Parathyroid adenoma (tissue), 2 donors: ENCODE measurements at regions not wholly inside any gene's neighbourhood (a gene's known extent, or its start where the extent isn't known, plus 50 kb on each side); places are given as distances from the start of the nearest gene placed in this dataset.

ENCODE experiments used
- H2AFZ ChIP-seq: fragments of 300-600 bp; sonication (generic); one replicate; pipeline ENCODE4 v1.7.0; 2017; ENCODE audit warnings: antibody characterized with exemption, mild to moderate bottlenecking
- H3K27ac ChIP-seq: fragments of 300-600 bp; sonication (generic); one replicate; pipeline ENCODE4 v1.7.0; 2017
- H3K27me3 ChIP-seq: fragments of 300-600 bp; sonication (generic); one replicate; pipeline ENCODE4 v1.7.0; 2017; ENCODE audit warnings: low read length; ENCODE audit not compliant: control insufficient read depth, insufficient read depth
- H3K36me3 ChIP-seq: fragments of 300-600 bp; sonication (generic); one replicate; pipeline ENCODE4 v1.7.0; 2017; ENCODE audit warnings: low read length; ENCODE audit not compliant: control insufficient read depth, insufficient read depth
- H3K4me1 ChIP-seq: fragments of 300-600 bp; sonication (generic); one replicate; pipeline ENCODE4 v1.7.0; 2017; ENCODE audit warnings: control low read depth
- H3K4me2 ChIP-seq: fragments of 300-600 bp; sonication (generic); one replicate; pipeline ENCODE4 v1.7.0; 2017; ENCODE audit warnings: low read length
- H3K4me3 ChIP-seq: fragments of 300-600 bp; sonication (generic); one replicate; pipeline ENCODE4 v1.7.0; 2017; ENCODE audit warnings: low read depth, low read length
- H3K79me2 ChIP-seq: fragments of 300-600 bp; sonication (generic); one replicate; pipeline ENCODE4 v1.7.0; 2017; ENCODE audit warnings: control low read depth
- H3K9ac ChIP-seq: fragments of 300-600 bp; sonication (generic); one replicate; pipeline ENCODE4 v1.7.0; 2017; ENCODE audit warnings: mild to moderate bottlenecking
- H3K9me3 ChIP-seq: fragments of 300-600 bp; sonication (generic); one replicate; pipeline ENCODE4 v1.7.0; 2017; ENCODE audit warnings: low read length; ENCODE audit not compliant: control insufficient read depth
- TF ChIP-seq, protein P1 (sequence below): fragments of 300-600 bp; sonication (generic); IDR thresholded peaks from one replicate; pipeline ENCODE4 v1.7.0; 2017; ENCODE audit warnings: antibody characterized with exemption, mild to moderate bottlenecking
- donor health status: primary hyperparathyroidism.

DNA sequence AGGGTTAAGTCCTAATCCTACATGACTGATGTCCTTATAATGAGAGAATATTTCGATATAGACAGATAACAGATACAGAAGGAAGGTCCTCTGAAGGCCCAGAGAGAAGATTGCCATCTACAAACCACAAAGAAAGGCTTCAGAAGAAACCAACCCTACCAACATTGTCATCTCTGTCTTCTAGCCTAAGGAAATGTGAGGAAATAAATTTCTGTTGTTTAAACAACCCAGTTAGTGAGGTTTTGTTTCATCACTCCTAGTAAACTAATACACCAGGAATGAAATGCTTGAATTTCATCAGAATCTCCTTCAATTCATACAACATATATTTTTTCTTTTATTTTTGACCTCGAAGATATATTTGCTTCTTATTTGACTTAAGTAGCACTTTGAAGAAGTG is 1527.8 kb downstream of the STIM2 start:
- Histone ChIP-seq H3K27ac (no peak overlapping the region), H3K9ac (no peak overlapping the region), H3K79me2 (no peaks in the 10 kb centered on the region), H3K9me3 (no peaks in the 10 kb centered on the region), H3K4me2 (no peak overlapping the region), H3K4me1 (no peaks in the 10 kb centered on the region), H3K27me3 (no peaks in the 10 kb centered on the region), H2AFZ (no peak overlapping the region), H3K36me3 (no peaks in the 10 kb centered on the region), H3K4me3 (no peak overlapping the region)
- TF ChIP-seq, protein P1, sequence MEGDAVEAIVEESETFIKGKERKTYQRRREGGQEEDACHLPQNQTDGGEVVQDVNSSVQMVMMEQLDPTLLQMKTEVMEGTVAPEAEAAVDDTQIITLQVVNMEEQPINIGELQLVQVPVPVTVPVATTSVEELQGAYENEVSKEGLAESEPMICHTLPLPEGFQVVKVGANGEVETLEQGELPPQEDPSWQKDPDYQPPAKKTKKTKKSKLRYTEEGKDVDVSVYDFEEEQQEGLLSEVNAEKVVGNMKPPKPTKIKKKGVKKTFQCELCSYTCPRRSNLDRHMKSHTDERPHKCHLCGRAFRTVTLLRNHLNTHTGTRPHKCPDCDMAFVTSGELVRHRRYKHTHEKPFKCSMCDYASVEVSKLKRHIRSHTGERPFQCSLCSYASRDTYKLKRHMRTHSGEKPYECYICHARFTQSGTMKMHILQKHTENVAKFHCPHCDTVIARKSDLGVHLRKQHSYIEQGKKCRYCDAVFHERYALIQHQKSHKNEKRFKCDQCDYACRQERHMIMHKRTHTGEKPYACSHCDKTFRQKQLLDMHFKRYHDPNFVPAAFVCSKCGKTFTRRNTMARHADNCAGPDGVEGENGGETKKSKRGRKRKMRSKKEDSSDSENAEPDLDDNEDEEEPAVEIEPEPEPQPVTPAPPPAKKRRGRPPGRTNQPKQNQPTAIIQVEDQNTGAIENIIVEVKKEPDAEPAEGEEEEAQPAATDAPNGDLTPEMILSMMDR: no peak

DNA sequence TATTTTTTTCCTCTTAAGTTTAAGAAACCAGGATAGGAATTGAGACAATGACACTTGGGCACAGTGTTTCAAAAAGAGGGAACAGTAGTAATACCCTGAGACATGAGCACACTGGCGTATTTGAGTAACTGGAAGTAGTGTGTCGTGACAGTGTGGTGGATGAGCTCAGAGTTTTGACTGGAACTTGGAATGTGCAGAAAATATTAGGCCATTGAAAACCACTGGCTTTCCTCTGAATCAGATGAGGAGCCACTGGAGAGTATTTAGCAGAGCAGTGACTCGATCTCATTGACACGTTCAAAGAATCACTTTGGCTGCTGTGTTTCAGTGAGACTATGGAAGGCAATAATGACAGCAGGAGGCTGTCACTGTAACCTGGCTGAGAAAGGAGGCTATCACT is 1531.2 kb downstream of the STIM2 start:
- Histone ChIP-seq H3K9ac (no peak overlapping the region), H3K4me1 (no peaks in the 10 kb centered on the region), H2AFZ (no peak overlapping the region), H3K27ac (no peak overlapping the region), H3K36me3 (no peaks in the 10 kb centered on the region), H3K9me3 (no peaks in the 10 kb centered on the region), H3K4me2 (no peak overlapping the region), H3K27me3 (no peaks in the 10 kb centered on the region), H3K79me2 (no peaks in the 10 kb centered on the region), H3K4me3 (no peak overlapping the region)
- TF ChIP-seq, protein P1: no peak

DNA sequence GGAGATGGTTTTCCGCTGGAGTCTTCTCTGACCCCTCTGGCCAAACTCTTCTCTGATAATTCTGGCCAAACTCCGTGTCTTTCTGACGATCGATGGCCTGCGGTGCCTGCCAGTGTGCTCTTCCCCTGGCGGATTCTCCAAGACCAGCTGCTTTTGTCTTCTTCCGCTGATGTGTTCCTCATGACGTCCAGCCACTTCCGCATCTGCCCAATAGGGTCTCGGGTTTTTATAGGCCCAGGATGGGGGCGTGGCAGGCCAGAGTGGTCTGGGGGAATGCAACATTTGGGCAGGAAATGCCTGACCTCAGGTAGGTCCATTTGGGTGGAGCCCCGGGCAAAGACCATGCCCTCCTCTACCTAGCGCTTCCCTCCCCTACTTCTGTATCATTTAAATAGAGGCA is 1542.1 kb downstream of the STIM2 start:
- Histone ChIP-seq H3K79me2 (no peaks in the 10 kb centered on the region), H3K4me1 (no peaks in the 10 kb centered on the region), H3K4me2 (no peak overlapping the region), H3K9ac (no peak overlapping the region), H3K4me3 (no peak overlapping the region), H2AFZ (no peak overlapping the region), H3K9me3 (no peaks in the 10 kb centered on the region), H3K27ac (no peak overlapping the region), H3K36me3 (no peaks in the 10 kb centered on the region), H3K27me3 (no peaks in the 10 kb centered on the region)
- TF ChIP-seq, protein P1: no peak

DNA sequence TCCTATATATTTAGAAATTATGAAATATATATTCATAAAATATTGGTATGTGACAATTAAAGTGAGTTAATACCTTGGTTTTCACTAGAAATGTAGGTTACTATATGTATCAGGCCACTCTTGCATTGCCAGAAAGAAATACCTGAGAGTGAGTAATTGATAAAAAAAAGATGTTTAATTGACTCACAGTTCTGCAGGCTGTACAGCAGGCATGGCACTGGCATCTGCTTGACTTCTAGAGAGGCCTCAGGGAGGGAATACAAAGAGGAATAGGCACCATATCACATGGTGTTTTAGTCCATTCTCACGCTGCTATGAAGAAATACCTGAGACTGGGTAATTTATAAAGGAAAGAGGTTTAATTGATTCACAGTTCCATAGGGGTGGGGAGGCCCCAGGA is 1560.6 kb downstream of the STIM2 start:
- H3K27me3 ChIP-seq: no peaks in the 10 kb centered on the region
- H3K4me2 ChIP-seq: no peak overlapping the region
- no peak overlapping the region for H2AFZ ChIP-seq
- no peaks in the 10 kb centered on the region for H3K9me3 ChIP-seq
- H3K4me3 ChIP-seq: no peak overlapping the region
- H3K4me1 ChIP-seq: no peaks in the 10 kb centered on the region
- no peaks in the 10 kb centered on the region for H3K79me2 ChIP-seq
- H3K9ac ChIP-seq: no peak overlapping the region
- no peaks in the 10 kb centered on the region for H3K36me3 ChIP-seq
- TF ChIP-seq, protein P1: no peak
- H3K27ac ChIP-seq: no peak overlapping the region

DNA sequence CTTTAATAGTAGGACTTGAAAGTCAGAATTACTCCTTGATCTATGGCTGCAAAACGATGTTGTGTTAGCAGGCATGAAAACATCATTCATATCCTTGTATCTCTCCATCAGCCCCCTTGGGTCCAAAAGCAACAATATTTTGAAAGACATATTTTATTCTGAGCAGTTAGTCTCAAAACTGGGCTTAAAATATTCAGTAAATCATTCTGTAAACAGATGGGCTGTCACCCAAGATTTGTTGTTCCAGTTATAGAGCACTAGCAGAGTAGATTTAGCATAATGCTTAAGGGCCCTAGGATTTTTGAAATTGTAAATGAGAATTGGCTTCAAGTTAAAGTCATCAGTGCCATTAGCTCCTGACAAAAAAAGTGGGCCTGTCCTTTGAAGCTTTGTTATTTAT is 1565.6 kb downstream of the STIM2 start:
- Histone ChIP-seq H3K27me3 (no peaks in the 10 kb centered on the region), H3K4me3 (no peak overlapping the region), H3K9ac (no peak overlapping the region), H3K4me1 (no peaks in the 10 kb centered on the region), H2AFZ (no peak overlapping the region), H3K4me2 (no peak overlapping the region), H3K9me3 (no peaks in the 10 kb centered on the region), H3K36me3 (no peaks in the 10 kb centered on the region), H3K79me2 (no peaks in the 10 kb centered on the region), H3K27ac (no peak overlapping the region)
- TF ChIP-seq, protein P1: no peak
